ENCODE measurements at regions not wholly inside any gene's neighbourhood (a gene's known extent, or its start where the extent isn't known, plus 50 kb on each side); places are given as distances from the start of the nearest gene placed in this dataset.
A peak's percentile ranks its signal among the peaks of the same experiment; 100 is the strongest.
"Not testable (repeated sequence)": the region's sequence is repeated elsewhere in the genome, so short reads cannot be mapped to it uniquely, and the experiment has no call there.

- FAIRE-seq (no peak), DNase-seq (ENCODE audit: low read depth) (peak; percentile 73)
- Histone ChIP-seq H3K4me3 (ENCODE audit: low read depth, low read length) (no peak overlapping the region), H3K27me3 (ENCODE audit: control insufficient read depth, insufficient read depth, low read length) (no peaks in the 10 kb centered on the region), H3K36me3 (ENCODE audit: control insufficient read depth, insufficient read depth, low read length) (no peaks in the 10 kb centered on the region)
- peak; percentile 58 for TF ChIP-seq CTCF (IDR thresholded peaks at IDR 0.05; ENCODE audit: insufficient read depth, low read length, severe bottlenecking)
Observed at GRCh38 chr1:8239039-8239305, 78.9 kb upstream of the SLC45A1 start.

GRCh38 chr1:8238141-8239038 is 79.5 kb upstream of the SLC45A1 start:
- Histone ChIP-seq H3K27me3 (ENCODE audit: control insufficient read depth, insufficient read depth, low read length) (no peaks in the 10 kb centered on the region), H3K36me3 (ENCODE audit: control insufficient read depth, insufficient read depth, low read length) (no peaks in the 10 kb centered on the region), H3K4me3 (ENCODE audit: low read depth, low read length) (no peak overlapping the region)
- no peak for TF ChIP-seq CTCF (IDR thresholded peaks at IDR 0.05; ENCODE audit: insufficient read depth, low read length, severe bottlenecking)
- DNase-seq (ENCODE audit: low read depth) (peak; percentile 71), FAIRE-seq (no peak)

GRCh38 chr1:8232036-8232757 is 85.7 kb upstream of the SLC45A1 start:
- DNase-seq (ENCODE audit: low read depth) (peak; percentile 21), FAIRE-seq (peak; percentile 23)
- H3K36me3 ChIP-seq (ENCODE audit: control insufficient read depth, insufficient read depth, low read length): no peaks in the 10 kb centered on the region
- H3K4me3 ChIP-seq (ENCODE audit: low read depth, low read length): no peak overlapping the region
- no peak for TF ChIP-seq CTCF (IDR thresholded peaks at IDR 0.05; ENCODE audit: insufficient read depth, low read length, severe bottlenecking)
- H3K27me3 ChIP-seq (ENCODE audit: control insufficient read depth, insufficient read depth, low read length): no peaks in the 10 kb centered on the region

- DNase-seq (ENCODE audit: low read depth) (no peak), FAIRE-seq (peak; percentile 36)
- H3K27me3 ChIP-seq (ENCODE audit: control insufficient read depth, insufficient read depth, low read length): no peaks in the 10 kb centered on the region
- H3K36me3 ChIP-seq (ENCODE audit: control insufficient read depth, insufficient read depth, low read length): no peaks in the 10 kb centered on the region
- no peak overlapping the region for H3K4me3 ChIP-seq (ENCODE audit: low read depth, low read length)
- no peak for TF ChIP-seq CTCF (IDR thresholded peaks at IDR 0.05; ENCODE audit: insufficient read depth, low read length, severe bottlenecking)
Observed at GRCh38 chr1:8230292-8230621, 87.7 kb upstream of the SLC45A1 start.

- Histone ChIP-seq H3K27me3 (ENCODE audit: control insufficient read depth, insufficient read depth, low read length) (no peaks in the 10 kb centered on the region), H3K4me3 (ENCODE audit: low read depth, low read length) (no peak overlapping the region), H3K36me3 (ENCODE audit: control insufficient read depth, insufficient read depth, low read length) (no peaks in the 10 kb centered on the region)
- DNase-seq (ENCODE audit: low read depth): no peak
- TF ChIP-seq CTCF (IDR thresholded peaks at IDR 0.05; ENCODE audit: insufficient read depth, low read length, severe bottlenecking): no peak
- no peak for FAIRE-seq
Observed at GRCh38 chr1:8228253-8228652, 89.7 kb upstream of the SLC45A1 start.

- not testable (repeated sequence) for FAIRE-seq; H3K27me3 ChIP-seq (ENCODE audit: control insufficient read depth, insufficient read depth, low read length); H3K4me3 ChIP-seq (ENCODE audit: low read depth, low read length); H3K36me3 ChIP-seq (ENCODE audit: control insufficient read depth, insufficient read depth, low read length); DNase-seq (ENCODE audit: low read depth)
Observed at GRCh38 chr1:8227674-8228073, 90.2 kb upstream of the SLC45A1 start.

Measured in bronchial epithelial cell (primary cell).